ENCODE measurements at regions not wholly inside any gene's neighbourhood (a gene's known extent, or its start where the extent isn't known, plus 50 kb on each side); places are given as distances from the start of the nearest gene placed in this dataset.

GRCh38 chr17:62868723-62869122, 60.6 kb upstream of the MARCHF10 start:
- no peaks in the 10 kb centered on the region for H3K4me1 Mint-ChIP-seq (ENCODE audit: low read depth)
- DNase-seq (ENCODE audit: low spot score, unreplicated experiment) = no peak
- no peak overlapping the region for H3K4me3 Mint-ChIP-seq (ENCODE audit: low read depth)
- no peak overlapping the region for H3K27ac Mint-ChIP-seq
- no peaks in the 10 kb centered on the region for H3K36me3 Mint-ChIP-seq (ENCODE audit: insufficient read depth)
- H3K27me3 Mint-ChIP-seq = peaks cover 16% of the 10 kb centered on the region
- H3K9me3 Mint-ChIP-seq (ENCODE audit: low read depth) = no peaks in the 10 kb centered on the region
- TF ChIP-seq CTCF (IDR thresholded peaks at IDR 0.05; ENCODE audit: unreplicated experiment) = no peak

- Mint-ChIP-seq H3K36me3 (ENCODE audit: insufficient read depth) (no peaks in the 10 kb centered on the region), H3K27ac (no peak overlapping the region), H3K9me3 (ENCODE audit: low read depth) (no peaks in the 10 kb centered on the region), H3K4me1 (ENCODE audit: low read depth) (no peaks in the 10 kb centered on the region), H3K4me3 (ENCODE audit: low read depth) (no peak overlapping the region), H3K27me3 (peaks cover 20% of the 10 kb centered on the region)
- TF ChIP-seq CTCF (IDR thresholded peaks at IDR 0.05; ENCODE audit: unreplicated experiment) = no peak
- no peak for DNase-seq (ENCODE audit: low spot score, unreplicated experiment)
Observed at GRCh38 chr17:62868008-62868407, 59.9 kb upstream of the MARCHF10 start.

- Mint-ChIP-seq H3K4me1 (ENCODE audit: low read depth) (no peaks in the 10 kb centered on the region), H3K9me3 (ENCODE audit: low read depth) (no peaks in the 10 kb centered on the region), H3K36me3 (ENCODE audit: insufficient read depth) (no peaks in the 10 kb centered on the region), H3K4me3 (ENCODE audit: low read depth) (no peak overlapping the region), H3K27ac (no peak overlapping the region), H3K27me3 (peaks cover 20% of the 10 kb centered on the region)
- DNase-seq (ENCODE audit: low spot score, unreplicated experiment) = no peak
- TF ChIP-seq CTCF (IDR thresholded peaks at IDR 0.05; ENCODE audit: unreplicated experiment) = no peak
Observed at GRCh38 chr17:62867303-62867702, 59.2 kb upstream of the MARCHF10 start.

GRCh38 chr17:62866471-62866870, 58.4 kb upstream of the MARCHF10 start:
- DNase-seq (ENCODE audit: low spot score, unreplicated experiment) = no peak
- TF ChIP-seq CTCF (IDR thresholded peaks at IDR 0.05; ENCODE audit: unreplicated experiment) = no peak

GRCh38 chr17:62865586-62865985, 57.5 kb upstream of the MARCHF10 start:
- H3K27me3 Mint-ChIP-seq = peaks cover 20% of the 10 kb centered on the region
- DNase-seq (ENCODE audit: low spot score, unreplicated experiment) = no peak
- peaks cover 11% of the 10 kb centered on the region for H3K4me1 Mint-ChIP-seq (ENCODE audit: low read depth)
- no peak overlapping the region for H3K4me3 Mint-ChIP-seq (ENCODE audit: low read depth)
- no peak overlapping the region for H3K27ac Mint-ChIP-seq
- no peak for TF ChIP-seq CTCF (IDR thresholded peaks at IDR 0.05; ENCODE audit: unreplicated experiment)
- H3K9me3 Mint-ChIP-seq (ENCODE audit: low read depth) = no peaks in the 10 kb centered on the region
- no peaks in the 10 kb centered on the region for H3K36me3 Mint-ChIP-seq (ENCODE audit: insufficient read depth)

More at GRCh38 chr17:62866471-62866870, 58.4 kb upstream of the MARCHF10 start:
- H3K4me1 Mint-ChIP-seq (ENCODE audit: low read depth) = peaks cover 3% of the 10 kb centered on the region
- peaks cover 20% of the 10 kb centered on the region for H3K27me3 Mint-ChIP-seq
- H3K9me3 Mint-ChIP-seq (ENCODE audit: low read depth) = no peaks in the 10 kb centered on the region
- H3K27ac Mint-ChIP-seq = no peak overlapping the region
- no peak overlapping the region for H3K4me3 Mint-ChIP-seq (ENCODE audit: low read depth)
- no peaks in the 10 kb centered on the region for H3K36me3 Mint-ChIP-seq (ENCODE audit: insufficient read depth)

Data from progenitor cell of endocrine pancreas (in vitro differentiated cells).